Cardiac fibroblast (primary cell): ENCODE measurements at regions not wholly inside any gene's neighbourhood (a gene's known extent, or its start where the extent isn't known, plus 50 kb on each side); places are given as distances from the start of the nearest gene placed in this dataset.
"Not testable (repeated sequence)": the region's sequence is repeated elsewhere in the genome, so short reads cannot be mapped to it uniquely, and the experiment has no call there.

ENCODE experiments used
- DNase-seq, 2 donors: peaks; one replicate each; pipeline versions ENCODE4 v3.0.0 to v3.0.0-alpha.2; 2010; ENCODE audit warnings: low read depth in 2 of 2
- H3K4me3 ChIP-seq, 2 donors: replicated peaks in 1 of 2; 1 replicate in 1 of 2; 2 replicates in 1 of 2; pipeline ENCODE4 v1.5.1; 2011; ENCODE audit warnings: low read depth in 2 of 2, low read length in 2 of 2, mild to moderate bottlenecking in 2 of 2, moderate library complexity in 1 of 2
- TF ChIP-seq, protein P1 (sequence below): IDR thresholded peaks from one replicate; pipeline ENCODE4 v1.5.1; 2011; ENCODE audit warnings: low read depth, mild to moderate bottlenecking, low read length, inconsistent platforms

DNA sequence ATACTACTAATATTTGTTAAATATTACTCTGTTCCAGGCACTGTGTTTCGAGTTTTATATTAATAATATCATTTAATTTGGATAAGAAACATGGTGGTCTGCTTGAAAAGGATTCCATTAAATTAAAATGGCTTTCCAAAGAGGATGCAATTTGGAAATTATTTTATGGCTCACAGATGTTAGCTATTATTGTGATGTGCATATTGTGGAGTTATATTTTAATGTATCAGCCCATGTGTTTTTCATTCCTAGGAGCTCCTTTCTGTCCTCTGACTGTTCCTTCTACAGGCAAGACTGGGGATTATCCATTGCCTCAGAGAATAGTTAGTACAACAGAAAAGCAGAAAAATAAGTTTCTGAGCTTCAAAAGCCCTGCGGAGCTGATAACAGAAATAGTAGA lies 376.7 kb upstream of the PDZRN3 start:
- TF ChIP-seq, protein P1, sequence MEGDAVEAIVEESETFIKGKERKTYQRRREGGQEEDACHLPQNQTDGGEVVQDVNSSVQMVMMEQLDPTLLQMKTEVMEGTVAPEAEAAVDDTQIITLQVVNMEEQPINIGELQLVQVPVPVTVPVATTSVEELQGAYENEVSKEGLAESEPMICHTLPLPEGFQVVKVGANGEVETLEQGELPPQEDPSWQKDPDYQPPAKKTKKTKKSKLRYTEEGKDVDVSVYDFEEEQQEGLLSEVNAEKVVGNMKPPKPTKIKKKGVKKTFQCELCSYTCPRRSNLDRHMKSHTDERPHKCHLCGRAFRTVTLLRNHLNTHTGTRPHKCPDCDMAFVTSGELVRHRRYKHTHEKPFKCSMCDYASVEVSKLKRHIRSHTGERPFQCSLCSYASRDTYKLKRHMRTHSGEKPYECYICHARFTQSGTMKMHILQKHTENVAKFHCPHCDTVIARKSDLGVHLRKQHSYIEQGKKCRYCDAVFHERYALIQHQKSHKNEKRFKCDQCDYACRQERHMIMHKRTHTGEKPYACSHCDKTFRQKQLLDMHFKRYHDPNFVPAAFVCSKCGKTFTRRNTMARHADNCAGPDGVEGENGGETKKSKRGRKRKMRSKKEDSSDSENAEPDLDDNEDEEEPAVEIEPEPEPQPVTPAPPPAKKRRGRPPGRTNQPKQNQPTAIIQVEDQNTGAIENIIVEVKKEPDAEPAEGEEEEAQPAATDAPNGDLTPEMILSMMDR: no peak
- no peak for DNase-seq

DNA sequence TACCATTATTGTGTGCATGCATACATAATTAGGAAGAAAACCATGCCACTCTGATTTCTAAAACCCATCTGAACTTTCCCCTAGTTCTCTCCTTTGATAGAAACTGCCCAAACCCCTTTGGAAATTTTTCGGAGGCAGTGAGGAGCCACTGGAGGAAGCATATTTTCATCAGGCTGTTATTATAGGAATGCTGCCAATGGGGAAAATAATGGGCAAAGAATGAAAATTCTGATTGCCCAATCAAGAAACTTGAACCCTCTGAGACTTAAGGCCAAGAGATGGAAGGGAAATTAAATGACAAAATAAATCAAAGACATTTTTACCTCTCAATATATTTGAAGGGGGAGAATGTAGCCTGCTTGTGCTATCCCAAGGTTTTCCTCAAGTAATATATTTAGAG lies 376.0 kb upstream of the PDZRN3 start:
- peak; percentile 14 to 27 for DNase-seq
- H3K4me3 ChIP-seq: no peak overlapping the region
- TF ChIP-seq, protein P1: no peak

More for the DNA sequence above, 376.7 kb upstream of the PDZRN3 start:
- H3K4me3 ChIP-seq: no peak overlapping the region

DNA sequence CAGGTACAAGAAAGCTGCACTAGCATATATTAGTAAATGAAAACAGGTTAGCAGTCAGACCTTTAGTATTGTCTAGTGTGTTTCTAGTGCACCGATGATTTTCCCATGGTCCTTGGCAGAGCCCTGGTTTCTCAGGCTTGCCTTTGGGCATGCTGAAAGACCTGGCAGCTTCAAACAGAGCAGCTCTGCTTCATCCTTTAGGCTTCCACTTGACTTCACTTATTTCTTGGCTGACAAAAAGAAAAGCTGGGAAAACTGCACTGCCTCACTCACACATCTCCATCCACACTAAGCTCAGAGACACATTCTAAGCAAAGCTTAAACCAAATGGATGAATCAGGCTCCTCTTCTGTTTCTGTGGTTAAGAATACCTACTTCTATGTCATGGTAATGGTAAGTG lies 374.8 kb upstream of the PDZRN3 start:
- H3K4me3 ChIP-seq: no peak overlapping the region
- TF ChIP-seq, protein P1: no peak
- no peak for DNase-seq

DNA sequence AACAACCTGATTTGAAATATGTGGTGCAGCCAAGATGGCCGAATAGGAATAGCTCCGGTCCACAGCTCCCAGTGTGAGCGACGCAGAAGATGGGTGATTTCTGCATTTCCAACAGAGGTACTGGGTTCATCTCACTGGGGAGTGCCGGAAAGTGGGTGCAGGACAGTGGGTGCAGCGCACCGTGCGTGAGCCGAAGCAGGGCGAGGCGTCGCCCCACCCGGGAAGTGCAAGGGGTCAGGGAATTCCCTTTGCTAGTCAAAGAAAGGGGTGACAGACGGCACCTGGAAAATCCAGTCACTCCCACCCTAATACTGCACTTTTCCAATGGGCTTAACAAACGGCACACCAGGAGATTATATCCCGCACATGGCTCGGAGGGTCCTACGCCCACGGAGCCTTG lies 365.9 kb upstream of the PDZRN3 start:
- not testable (repeated sequence) for DNase-seq, H3K4me3 ChIP-seq

DNA sequence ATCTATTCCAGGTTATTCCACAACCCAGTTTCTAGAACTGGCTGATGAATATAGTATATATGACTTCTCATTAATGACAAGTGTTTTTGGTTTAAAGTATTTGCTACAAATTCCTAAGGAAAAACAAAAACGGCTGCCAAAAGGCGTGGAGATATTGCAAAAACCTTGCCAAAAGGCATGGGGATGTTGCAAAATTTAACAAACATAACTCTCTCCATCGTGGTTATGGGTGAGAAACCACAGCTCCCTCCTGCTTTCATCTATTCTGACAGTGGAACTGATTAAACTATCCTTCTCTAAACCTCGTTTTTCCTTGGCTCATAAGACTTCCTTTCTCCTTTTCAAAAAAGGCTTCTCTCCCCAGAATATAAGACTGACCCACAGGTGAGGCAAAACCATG lies 342.0 kb upstream of the PDZRN3 start:
- H3K4me3 ChIP-seq: no peak overlapping the region
- TF ChIP-seq, protein P1: no peak
- DNase-seq: no peak

DNA sequence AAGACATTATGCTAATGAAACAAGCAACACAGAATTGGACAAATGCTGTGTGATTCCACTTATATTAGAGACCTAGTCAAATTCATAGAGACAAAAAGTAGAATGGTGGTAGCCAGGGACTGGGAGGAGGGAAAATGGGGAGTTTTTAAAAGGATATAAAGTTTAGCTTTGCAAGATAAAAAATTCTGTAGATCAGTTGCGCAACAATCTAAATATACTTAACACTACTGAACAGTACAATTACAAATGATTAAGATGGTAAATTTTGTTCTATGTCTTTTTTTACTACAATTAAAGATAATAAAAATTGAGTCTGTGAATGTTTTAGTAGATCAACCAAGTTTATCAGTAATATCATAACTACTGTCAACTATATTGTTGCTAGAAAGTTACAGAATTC lies 340.1 kb upstream of the PDZRN3 start:
- no peak for DNase-seq
- TF ChIP-seq, protein P1: no peak

DNA sequence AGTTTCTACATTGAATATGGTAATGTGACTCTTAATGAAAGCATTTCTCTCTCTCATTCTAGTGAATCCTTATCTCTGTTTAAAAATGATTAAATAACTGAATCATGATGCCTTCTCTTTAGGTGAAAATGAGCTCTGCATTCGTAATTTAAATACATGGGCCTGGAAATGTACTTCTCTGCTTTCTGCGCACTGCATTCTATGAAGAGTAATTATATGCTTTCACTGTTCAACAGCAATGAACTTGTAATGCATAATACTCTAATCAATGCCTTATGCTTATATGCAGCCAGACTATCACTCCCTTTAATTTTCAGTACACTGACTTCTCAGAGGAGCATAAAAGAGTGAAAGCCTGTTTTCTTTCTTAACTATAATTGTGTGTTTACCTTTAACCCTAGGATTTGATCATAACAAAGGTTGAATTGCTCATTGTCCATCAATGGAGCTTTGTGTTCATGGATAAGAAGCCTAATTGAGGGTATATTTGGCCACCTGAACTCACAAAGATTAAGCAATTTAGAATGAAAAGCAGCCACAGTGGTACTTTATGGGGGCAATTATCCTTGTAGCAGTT lies 330.8 kb upstream of the PDZRN3 start:
- DNase-seq: no peak
- TF ChIP-seq, protein P1: no peak
- H3K4me3 ChIP-seq: no peak overlapping the region

More for the DNA sequence above, 340.1 kb upstream of the PDZRN3 start:
- no peak overlapping the region for H3K4me3 ChIP-seq
